ENCODE measurements at regions not wholly inside any gene's neighbourhood (a gene's known extent, or its start where the extent isn't known, plus 50 kb on each side); places are given as distances from the start of the nearest gene placed in this dataset.

GRCh38 chr11:71176812-71177211, 75.6 kb downstream of the SHANK2 start:
- BruUV-seq (replicated peaks): no TSS peak
- H3K4me3 ChIP-seq (replicated peaks in 1 of 3; ENCODE audit: insufficient read depth in 1 of 3, low read depth in 1 of 3, low read length in 3 of 3): no peak overlapping the region
- CTCF ChIA-PET: no interaction called here
- H2AFZ ChIP-seq (ENCODE audit: low read depth, low read length): no peak overlapping the region
- DNase-seq (ENCODE audit: low read depth, low spot score): no peak
- TF ChIP-seq GATA2 (IDR thresholded peaks at IDR 0.05; ENCODE audit: insufficient read depth, insufficient read length, low read depth, low read length) (no peak), POLR2AphosphoS5 (IDR thresholded peaks at IDR 0.05; ENCODE audit: insufficient read depth, low read depth, low read length) (no peak), FOS (IDR thresholded peaks at IDR 0.05; ENCODE audit: borderline replicate concordance, insufficient read depth, low read length) (no peak), MAX (IDR thresholded peaks at IDR 0.05; ENCODE audit: insufficient read depth, insufficient read length) (no peak)
- dilution Hi-C loops (cut with MboI; ENCODE audit: extremely low pct_ligation_motif_present, low sequenced_read_pairs): no loop called here
- no peaks in the 10 kb centered on the region for H3K27me3 ChIP-seq (ENCODE audit: control insufficient read depth in 2 of 2, insufficient read depth in 2 of 2, low read length in 2 of 2)
- no peaks in the 10 kb centered on the region for H3K36me3 ChIP-seq (ENCODE audit: control insufficient read depth in 2 of 2, extremely low read depth in 1 of 2, insufficient read depth in 2 of 2, low read length in 2 of 2)
- no peak overlapping the region for H3K27ac ChIP-seq (ENCODE audit: insufficient read depth, low read depth, low read length)
- no peaks in the 10 kb centered on the region for H4K20me1 ChIP-seq (replicated peaks; ENCODE audit: control insufficient read depth, extremely low read depth, insufficient read depth, low read length)
- POLR2A ChIA-PET: no interaction called here
- H3K79me2 ChIP-seq (ENCODE audit: control insufficient read depth, insufficient read depth, low read length): no peaks in the 10 kb centered on the region
- no peaks in the 10 kb centered on the region for H3K4me1 ChIP-seq (ENCODE audit: control insufficient read depth, extremely low read depth, insufficient read depth, low read length)
- peaks cover 13% of the 10 kb centered on the region for H3K9me3 ChIP-seq (replicated peaks; ENCODE audit: control insufficient read depth, insufficient read depth, low read length)
- H3K4me2 ChIP-seq (ENCODE audit: insufficient read depth, low read length): no peak overlapping the region
- no peak overlapping the region for H3K9ac ChIP-seq (replicated peaks; ENCODE audit: extremely low read depth, insufficient read depth, low read length)
- intact Hi-C loops (cut with micrococcal nuclease): no loop called here
- FAIRE-seq: no peak
- H3K9me1 ChIP-seq (replicated peaks; ENCODE audit: control insufficient read depth, extremely low read depth, insufficient read depth, low read length): no peaks in the 10 kb centered on the region

GRCh38 chr11:71173709-71174108, 78.7 kb downstream of the SHANK2 start:
- intact Hi-C loops (cut with micrococcal nuclease) (no loop called here), dilution Hi-C loops (cut with MboI; ENCODE audit: extremely low pct_ligation_motif_present, low sequenced_read_pairs) (no loop called here)
- Histone ChIP-seq H3K4me1 (ENCODE audit: control insufficient read depth, extremely low read depth, insufficient read depth, low read length) (no peaks in the 10 kb centered on the region), H3K79me2 (ENCODE audit: control insufficient read depth, insufficient read depth, low read length) (no peaks in the 10 kb centered on the region), H3K36me3 (ENCODE audit: control insufficient read depth in 2 of 2, extremely low read depth in 1 of 2, insufficient read depth in 2 of 2, low read length in 2 of 2) (no peaks in the 10 kb centered on the region), H3K27ac (ENCODE audit: insufficient read depth, low read depth, low read length) (no peak overlapping the region), H2AFZ (ENCODE audit: low read depth, low read length) (no peak overlapping the region), H4K20me1 (replicated peaks; ENCODE audit: control insufficient read depth, extremely low read depth, insufficient read depth, low read length) (no peaks in the 10 kb centered on the region), H3K9ac (replicated peaks; ENCODE audit: extremely low read depth, insufficient read depth, low read length) (no peak overlapping the region), H3K9me3 (replicated peaks; ENCODE audit: control insufficient read depth, insufficient read depth, low read length) (peaks cover 16% of the 10 kb centered on the region), H3K27me3 (ENCODE audit: control insufficient read depth in 2 of 2, insufficient read depth in 2 of 2, low read length in 2 of 2) (no peaks in the 10 kb centered on the region), H3K4me2 (ENCODE audit: insufficient read depth, low read length) (no peak overlapping the region), H3K4me3 (replicated peaks in 1 of 3; ENCODE audit: insufficient read depth in 1 of 3, low read depth in 1 of 3, low read length in 3 of 3) (no peak overlapping the region), H3K9me1 (replicated peaks; ENCODE audit: control insufficient read depth, extremely low read depth, insufficient read depth, low read length) (no peaks in the 10 kb centered on the region)
- ChIA-PET POLR2A (no interaction called here), CTCF (no interaction called here)
- no peak for TF ChIP-seq EZH2 (IDR thresholded peaks at IDR 0.05; ENCODE audit: borderline replicate concordance, low read depth, low read length, severe bottlenecking)
- FAIRE-seq (no peak), DNase-seq (ENCODE audit: low read depth, low spot score) (no peak)
- BruUV-seq (replicated peaks): no TSS peak

All from endothelial cell of umbilical vein (primary cell).